RWPE2 (cell line): ENCODE measurements at regions not wholly inside any gene's neighbourhood (a gene's known extent, or its start where the extent isn't known, plus 50 kb on each side); places are given as distances from the start of the nearest gene placed in this dataset.

Experiments used
- ATAC-seq: fragments of 200-7000 bp; cut with Tn5 transposase; 3 replicates; pipeline ENCODE4 v1.9.1; 2021; ENCODE audit warnings: low read depth
- DNase-seq: peaks from one replicate; pipeline ENCODE4 v3.0.0-alpha.2; 2020; ENCODE audit warnings: low spot score
- H3K27ac ChIP-seq: fragments of 450-650 bp; 2 replicates; pipeline ENCODE4 v1.5.1; 2017; ENCODE audit warnings: mild to moderate bottlenecking; ENCODE audit not compliant: poor library complexity, severe bottlenecking
- H3K27me3 ChIP-seq: fragments of 250-450 bp; sonication (Bioruptor Pico); 2 replicates; pipeline ENCODE4 v1.5.1; 2021; ENCODE audit warnings: mild to moderate bottlenecking, moderate library complexity; ENCODE audit not compliant: insufficient read depth, poor library complexity, severe bottlenecking
- H3K36me3 ChIP-seq: fragments of 250-450 bp; sonication (Bioruptor Pico); 2 replicates; pipeline ENCODE4 v1.5.1; 2020; ENCODE audit warnings: low read depth, mild to moderate bottlenecking, moderate library complexity
- H3K4me1 ChIP-seq: fragments of 250-450 bp; sonication (Bioruptor Pico); 2 replicates; pipeline ENCODE4 v1.5.1; 2021; ENCODE audit warnings: mild to moderate bottlenecking, moderate library complexity; ENCODE audit not compliant: insufficient read depth, poor library complexity, severe bottlenecking
- H3K4me3 ChIP-seq: fragments of 250-450 bp; sonication (Bioruptor Pico); 2 replicates; pipeline ENCODE4 v1.5.1; 2021; ENCODE audit warnings: mild to moderate bottlenecking, moderate library complexity; ENCODE audit not compliant: severe bottlenecking
- H3K9me3 ChIP-seq: fragments of 250-450 bp; sonication (Bioruptor Pico); 2 replicates; pipeline ENCODE4 v1.5.1; 2021; ENCODE audit warnings: mild to moderate bottlenecking, moderate library complexity; ENCODE audit not compliant: severe bottlenecking
- TF ChIP-seq, protein P1 (sequence below): fragments of 450-650 bp; IDR thresholded peaks from one replicate; pipeline ENCODE4 v1.5.1; 2017; ENCODE audit warnings: mild to moderate bottlenecking, moderate library complexity; ENCODE audit not compliant: poor library complexity, severe bottlenecking

DNA sequence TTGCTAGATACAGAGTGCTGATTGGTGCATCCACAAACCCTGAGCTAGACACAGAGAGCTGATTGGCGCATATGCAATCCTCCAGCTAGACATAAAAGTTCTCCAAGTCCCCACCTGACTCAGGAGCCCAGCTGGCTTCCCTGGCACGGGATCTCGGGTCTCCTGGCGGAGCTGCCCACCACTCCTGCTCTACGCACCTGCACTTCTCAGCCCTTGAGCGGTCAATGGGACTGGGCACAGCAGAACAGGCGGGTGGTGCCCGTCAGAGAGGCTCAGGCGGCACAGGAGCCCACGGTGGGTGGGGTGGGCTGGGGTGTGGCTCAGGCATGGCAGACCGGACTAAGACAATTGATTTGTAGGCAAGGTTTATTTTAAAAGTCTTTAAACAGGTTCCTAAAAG is 1365.5 kb downstream of the FAM181B start:
- TF ChIP-seq, protein P1, sequence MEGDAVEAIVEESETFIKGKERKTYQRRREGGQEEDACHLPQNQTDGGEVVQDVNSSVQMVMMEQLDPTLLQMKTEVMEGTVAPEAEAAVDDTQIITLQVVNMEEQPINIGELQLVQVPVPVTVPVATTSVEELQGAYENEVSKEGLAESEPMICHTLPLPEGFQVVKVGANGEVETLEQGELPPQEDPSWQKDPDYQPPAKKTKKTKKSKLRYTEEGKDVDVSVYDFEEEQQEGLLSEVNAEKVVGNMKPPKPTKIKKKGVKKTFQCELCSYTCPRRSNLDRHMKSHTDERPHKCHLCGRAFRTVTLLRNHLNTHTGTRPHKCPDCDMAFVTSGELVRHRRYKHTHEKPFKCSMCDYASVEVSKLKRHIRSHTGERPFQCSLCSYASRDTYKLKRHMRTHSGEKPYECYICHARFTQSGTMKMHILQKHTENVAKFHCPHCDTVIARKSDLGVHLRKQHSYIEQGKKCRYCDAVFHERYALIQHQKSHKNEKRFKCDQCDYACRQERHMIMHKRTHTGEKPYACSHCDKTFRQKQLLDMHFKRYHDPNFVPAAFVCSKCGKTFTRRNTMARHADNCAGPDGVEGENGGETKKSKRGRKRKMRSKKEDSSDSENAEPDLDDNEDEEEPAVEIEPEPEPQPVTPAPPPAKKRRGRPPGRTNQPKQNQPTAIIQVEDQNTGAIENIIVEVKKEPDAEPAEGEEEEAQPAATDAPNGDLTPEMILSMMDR, result no peak
- DNase-seq (no peak), ATAC-seq (no peak)
- H3K4me1 ChIP-seq, result no peaks in the 10 kb centered on the region
- H3K36me3 ChIP-seq, result no peaks in the 10 kb centered on the region
- no peaks in the 10 kb centered on the region for H3K27me3 ChIP-seq
- no peak overlapping the region for H3K4me3 ChIP-seq
- H3K27ac ChIP-seq, result no peak overlapping the region
- H3K9me3 ChIP-seq, result no peaks in the 10 kb centered on the region

DNA sequence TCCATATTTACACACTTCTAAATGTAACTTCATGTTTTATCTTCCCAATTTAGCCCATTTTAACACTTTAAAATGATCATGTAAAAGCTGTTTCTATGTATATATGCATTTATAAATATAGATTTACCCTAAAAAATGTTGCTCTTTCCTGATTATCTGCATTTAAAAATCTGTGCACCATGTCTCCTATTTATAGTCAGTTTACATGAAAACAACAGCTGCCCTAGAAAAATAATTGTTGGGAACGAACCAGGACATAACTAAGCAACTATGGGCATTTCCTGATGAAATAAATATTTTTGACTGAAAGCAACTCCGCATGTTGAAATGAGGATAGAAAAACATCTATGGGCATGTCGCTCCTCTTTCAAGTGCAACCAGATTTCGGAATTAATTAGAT is 1368.2 kb downstream of the FAM181B start:
- H3K4me1 ChIP-seq, result no peaks in the 10 kb centered on the region
- no peaks in the 10 kb centered on the region for H3K36me3 ChIP-seq
- no peaks in the 10 kb centered on the region for H3K9me3 ChIP-seq
- ATAC-seq, result no peak
- H3K27ac ChIP-seq, result no peak overlapping the region
- TF ChIP-seq, protein P1, result no peak
- no peaks in the 10 kb centered on the region for H3K27me3 ChIP-seq
- no peak for DNase-seq
- no peak overlapping the region for H3K4me3 ChIP-seq

DNA sequence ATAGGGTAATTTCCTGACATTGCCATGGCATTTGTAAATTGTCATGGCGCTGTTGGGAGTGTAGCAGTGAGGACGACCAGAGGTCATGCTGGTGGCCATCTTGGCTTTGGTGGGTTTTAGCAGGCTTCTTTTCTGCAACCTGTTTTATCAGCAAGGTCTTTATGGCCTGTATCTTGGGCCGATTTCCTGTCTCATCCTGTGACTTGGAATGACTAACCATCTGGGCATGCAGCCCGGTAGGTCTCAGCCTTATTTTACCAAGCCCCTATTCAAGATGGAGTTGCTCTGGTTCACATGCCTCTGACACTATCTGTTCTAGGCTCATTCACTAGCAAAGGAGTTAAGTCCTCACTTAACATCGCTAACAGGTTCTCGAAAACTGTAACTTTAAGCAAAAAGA is 1374.2 kb downstream of the FAM181B start:
- H3K4me3 ChIP-seq, result no peak overlapping the region
- no peak for ATAC-seq
- no peaks in the 10 kb centered on the region for H3K27me3 ChIP-seq
- H3K9me3 ChIP-seq, result no peaks in the 10 kb centered on the region
- DNase-seq, result no peak
- TF ChIP-seq, protein P1, result no peak
- no peaks in the 10 kb centered on the region for H3K36me3 ChIP-seq
- H3K27ac ChIP-seq, result no peak overlapping the region
- H3K4me1 ChIP-seq, result no peaks in the 10 kb centered on the region

DNA sequence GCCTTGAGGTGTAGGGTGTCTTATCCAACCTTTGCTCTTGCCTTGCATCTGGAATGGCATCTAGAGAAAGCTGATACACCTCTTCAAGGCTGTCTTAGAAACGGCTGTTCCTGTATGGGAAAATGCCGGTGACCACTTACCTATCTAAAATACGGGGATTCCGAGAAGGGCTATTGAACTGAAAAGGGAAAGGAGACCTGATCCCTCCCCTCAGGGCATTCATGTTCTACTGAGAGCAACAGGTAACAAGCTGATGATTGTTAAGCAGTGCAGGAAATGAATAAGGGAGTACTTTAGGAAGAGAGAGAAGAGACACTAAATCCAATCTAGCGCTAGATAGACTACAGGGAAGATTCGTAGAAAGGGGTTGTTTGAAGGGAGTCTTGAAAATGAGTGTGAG is 1388.1 kb downstream of the FAM181B start:
- Histone ChIP-seq H3K27me3 (no peaks in the 10 kb centered on the region), H3K36me3 (no peaks in the 10 kb centered on the region), H3K9me3 (no peaks in the 10 kb centered on the region), H3K4me1 (no peaks in the 10 kb centered on the region), H3K4me3 (no peak overlapping the region), H3K27ac (no peak overlapping the region)
- no peak for ATAC-seq
- TF ChIP-seq, protein P1, result no peak
- no peak for DNase-seq

DNA sequence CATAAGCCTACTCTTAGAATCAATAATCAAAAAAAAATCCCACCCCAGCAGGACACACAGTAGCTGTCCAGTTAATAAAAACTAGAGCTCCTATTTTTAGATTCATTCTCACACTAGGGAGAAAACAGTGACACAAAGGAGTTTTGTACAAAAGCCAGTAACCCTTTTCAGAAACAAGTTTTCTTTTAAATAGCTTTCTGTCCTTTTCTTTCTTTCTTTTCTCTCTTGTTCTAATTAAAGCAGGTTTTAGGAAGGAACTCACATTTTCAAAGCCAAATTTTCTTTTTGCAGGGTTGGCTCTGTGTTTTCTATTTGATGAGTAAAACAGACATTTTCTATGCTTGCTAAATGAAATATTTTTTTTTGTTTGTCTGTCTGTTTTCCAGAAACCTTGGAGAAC is 1390.7 kb downstream of the FAM181B start:
- DNase-seq (no peak), ATAC-seq (no peak)
- TF ChIP-seq, protein P1, result no peak

More for the DNA sequence above, 1390.7 kb downstream of the FAM181B start:
- H3K4me3 ChIP-seq, result no peak overlapping the region
- no peaks in the 10 kb centered on the region for H3K9me3 ChIP-seq
- no peaks in the 10 kb centered on the region for H3K27me3 ChIP-seq
- no peaks in the 10 kb centered on the region for H3K36me3 ChIP-seq
- no peaks in the 10 kb centered on the region for H3K4me1 ChIP-seq
- H3K27ac ChIP-seq, result no peak overlapping the region
